ENCODE measurements at regions not wholly inside any gene's neighbourhood (a gene's known extent, or its start where the extent isn't known, plus 50 kb on each side); places are given as distances from the start of the nearest gene placed in this dataset.

GRCh38 chr7:46928719-46929118 is 653.2 kb downstream of the TNS3 start:
- H3K4me3 ChIP-seq (ENCODE audit: low read depth, low read length, poor library complexity, severe bottlenecking), result no peak overlapping the region
- intact Hi-C loops (cut with micrococcal nuclease; ENCODE audit: unreplicated experiment), result no loop called here
- H2AFZ ChIP-seq (ENCODE audit: low read length), result no peak overlapping the region
- no peaks in the 10 kb centered on the region for H3K9me2 ChIP-seq (ENCODE audit: insufficient read depth, low read length)
- ChIA-PET CTCF (ENCODE audit: unreplicated experiment) (no interaction called here), POLR2A (no interaction called here)
- TF ChIP-seq CTCF (conservative IDR thresholded peaks at IDR 0.05; ENCODE audit: low read length) (no peak), EZH2phosphoT487 (IDR thresholded peaks at IDR 0.05; ENCODE audit: borderline replicate concordance, low read depth, low read length) (no peak)
- H4K20me1 ChIP-seq (ENCODE audit: insufficient read depth, low read length), result no peaks in the 10 kb centered on the region
- H3K36me3 ChIP-seq (ENCODE audit: insufficient read depth, low read length), result no peaks in the 10 kb centered on the region
- H3K27ac ChIP-seq (ENCODE audit: low read depth, low read length, poor library complexity, severe bottlenecking), result no peak overlapping the region
- no TSS peak for BruUV-seq (replicated peaks)
- H3K79me2 ChIP-seq (ENCODE audit: insufficient read depth, low read depth, low read length), result no peaks in the 10 kb centered on the region
- no peaks in the 10 kb centered on the region for H3K4me1 ChIP-seq (ENCODE audit: insufficient read depth, low read length, poor library complexity, severe bottlenecking)
- no peaks in the 10 kb centered on the region for H3K9me3 ChIP-seq (ENCODE audit: low read length)
- no peak overlapping the region for H3K4me2 ChIP-seq (ENCODE audit: low read length)
- DNase-seq (ENCODE audit: low spot score), result no peak

GRCh38 chr7:46927131-46927810 is 654.6 kb downstream of the TNS3 start:
- H3K4me3 ChIP-seq (ENCODE audit: low read depth, low read length, poor library complexity, severe bottlenecking), result no peak overlapping the region
- no TSS peak for BruUV-seq (replicated peaks)
- ChIA-PET POLR2A (interaction anchor here (1.1 kb wide), 1 partner anchor 9 kb away, joined by 3 read pairs; no protein-coding TSS in a partner anchor), CTCF (ENCODE audit: unreplicated experiment) (no interaction called here)
- no peaks in the 10 kb centered on the region for H3K9me2 ChIP-seq (ENCODE audit: insufficient read depth, low read length)
- H4K20me1 ChIP-seq (ENCODE audit: insufficient read depth, low read length), result no peaks in the 10 kb centered on the region
- H3K9me3 ChIP-seq (ENCODE audit: low read length), result no peaks in the 10 kb centered on the region
- DNase-seq (ENCODE audit: low spot score), result no peak
- no peaks in the 10 kb centered on the region for H3K4me1 ChIP-seq (ENCODE audit: insufficient read depth, low read length, poor library complexity, severe bottlenecking)
- TF ChIP-seq EZH2phosphoT487 (IDR thresholded peaks at IDR 0.05; ENCODE audit: borderline replicate concordance, low read depth, low read length) (no peak), CTCF (conservative IDR thresholded peaks at IDR 0.05; ENCODE audit: low read length) (no peak)
- H2AFZ ChIP-seq (ENCODE audit: low read length), result no peak overlapping the region
- H3K4me2 ChIP-seq (ENCODE audit: low read length), result no peak overlapping the region
- no peak overlapping the region for H3K27ac ChIP-seq (ENCODE audit: low read depth, low read length, poor library complexity, severe bottlenecking)
- no peaks in the 10 kb centered on the region for H3K36me3 ChIP-seq (ENCODE audit: insufficient read depth, low read length)
- H3K79me2 ChIP-seq (ENCODE audit: insufficient read depth, low read depth, low read length), result no peaks in the 10 kb centered on the region
- intact Hi-C loops (cut with micrococcal nuclease; ENCODE audit: unreplicated experiment), result no loop called here

GRCh38 chr7:46916581-46916980 is 665.3 kb downstream of the TNS3 start:
- ChIA-PET CTCF (ENCODE audit: unreplicated experiment) (no interaction called here), POLR2A (no interaction called here)
- H2AFZ ChIP-seq (ENCODE audit: low read length), result no peak overlapping the region
- TF ChIP-seq CTCF (conservative IDR thresholded peaks at IDR 0.05; ENCODE audit: low read length) (no peak), EZH2phosphoT487 (IDR thresholded peaks at IDR 0.05; ENCODE audit: borderline replicate concordance, low read depth, low read length) (no peak)
- no peak for DNase-seq (ENCODE audit: low spot score)
- intact Hi-C loops (cut with micrococcal nuclease; ENCODE audit: unreplicated experiment), result no loop called here
- H3K79me2 ChIP-seq (ENCODE audit: insufficient read depth, low read depth, low read length), result no peaks in the 10 kb centered on the region
- H3K9me3 ChIP-seq (ENCODE audit: low read length), result no peaks in the 10 kb centered on the region
- no TSS peak for BruUV-seq (replicated peaks)
- no peaks in the 10 kb centered on the region for H3K36me3 ChIP-seq (ENCODE audit: insufficient read depth, low read length)
- no peak overlapping the region for H3K27ac ChIP-seq (ENCODE audit: low read depth, low read length, poor library complexity, severe bottlenecking)
- H3K4me2 ChIP-seq (ENCODE audit: low read length), result no peak overlapping the region
- H3K9me2 ChIP-seq (ENCODE audit: insufficient read depth, low read length), result no peaks in the 10 kb centered on the region
- H3K4me1 ChIP-seq (ENCODE audit: insufficient read depth, low read length, poor library complexity, severe bottlenecking), result no peaks in the 10 kb centered on the region
- H3K4me3 ChIP-seq (ENCODE audit: low read depth, low read length, poor library complexity, severe bottlenecking), result no peak overlapping the region
- no peaks in the 10 kb centered on the region for H4K20me1 ChIP-seq (ENCODE audit: insufficient read depth, low read length)
